COLO829 (cell line): ENCODE measurements at regions not wholly inside any gene's neighbourhood (a gene's known extent, or its start where the extent isn't known, plus 50 kb on each side); places are given as distances from the start of the nearest gene placed in this dataset.

Experiments used
- DNase-seq: peaks from one replicate; pipeline ENCODE4 v3.0.0; 2012; ENCODE audit warnings: low spot score

GRCh38 chr2:3960106-3960505 is 256.7 kb downstream of the DCDC2C start:
- DNase-seq = no peak

GRCh38 chr2:3962719-3963118 is 259.3 kb downstream of the DCDC2C start:
- no peak for DNase-seq

- no peak for DNase-seq
These were observed 261.8 kb downstream of the DCDC2C start for GRCh38 chr2:3965211-3965610.

- DNase-seq = no peak
These were observed 262.6 kb downstream of the DCDC2C start for GRCh38 chr2:3965953-3966352.

GRCh38 chr2:3966470-3966869 is 263.1 kb downstream of the DCDC2C start:
- DNase-seq = no peak

- no peak for DNase-seq
These were observed 265.4 kb downstream of the DCDC2C start for GRCh38 chr2:3968736-3969135.

- no peak for DNase-seq
These were observed 267.6 kb downstream of the DCDC2C start for GRCh38 chr2:3970791-3971651.

- no peak for DNase-seq
These were observed 268.3 kb downstream of the DCDC2C start for GRCh38 chr2:3971652-3972192.

GRCh38 chr2:3972377-3972776 is 269.0 kb downstream of the DCDC2C start:
- DNase-seq = no peak

GRCh38 chr2:3974765-3975164 is 271.4 kb downstream of the DCDC2C start:
- no peak for DNase-seq

- DNase-seq = no peak
These were observed 278.1 kb downstream of the DCDC2C start for GRCh38 chr2:3981446-3981987.

- no peak for DNase-seq
These were observed 278.8 kb downstream of the DCDC2C start for GRCh38 chr2:3982160-3982559.

- no peak for DNase-seq
These were observed 282.7 kb downstream of the DCDC2C start for GRCh38 chr2:3986063-3986462.

- DNase-seq = no peak
These were observed 283.3 kb downstream of the DCDC2C start for GRCh38 chr2:3986530-3987258.

- DNase-seq = no peak
These were observed 299.5 kb downstream of the DCDC2C start for GRCh38 chr2:4002841-4003403.

GRCh38 chr2:4012197-4012596 is 308.8 kb downstream of the DCDC2C start:
- no peak for DNase-seq

- DNase-seq = no peak
These were observed 315.2 kb downstream of the DCDC2C start for GRCh38 chr2:4018535-4018934.

GRCh38 chr2:4020153-4020552 is 316.8 kb downstream of the DCDC2C start:
- DNase-seq = no peak

GRCh38 chr2:4020649-4021048 is 317.3 kb downstream of the DCDC2C start:
- no peak for DNase-seq

GRCh38 chr2:4024605-4025004 is 321.2 kb downstream of the DCDC2C start:
- no peak for DNase-seq

- no peak for DNase-seq
These were observed 325.7 kb downstream of the DCDC2C start for GRCh38 chr2:4029081-4029480.

GRCh38 chr2:4039896-4040295 is 336.5 kb downstream of the DCDC2C start:
- DNase-seq = no peak
